ENCODE measurements at regions not wholly inside any gene's neighbourhood (a gene's known extent, or its start where the extent isn't known, plus 50 kb on each side); places are given as distances from the start of the nearest gene placed in this dataset.

GRCh38 chr13:59537500-59537899, 626.2 kb downstream of the DIAPH3 start:
- no peak for DNase-seq (ENCODE audit: low spot score)

DNA sequence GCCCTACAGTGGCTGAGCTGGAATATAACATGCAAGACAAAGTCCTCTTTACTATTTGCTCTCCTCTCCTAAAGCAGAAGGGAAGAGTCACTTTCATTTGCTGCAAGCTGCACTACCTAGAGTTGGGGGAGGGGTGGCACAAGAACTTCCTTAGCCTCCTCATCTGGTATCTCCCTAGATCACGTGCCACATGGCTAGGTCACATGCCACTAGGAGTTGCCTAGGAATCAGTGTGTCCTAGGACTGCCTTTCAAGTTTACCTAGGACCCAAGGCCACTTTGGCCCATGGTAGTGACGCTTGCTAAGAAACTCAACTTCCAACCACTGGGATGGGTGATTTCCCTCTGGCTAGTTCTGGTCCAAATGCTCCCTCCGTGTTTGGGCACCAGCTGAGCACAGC, 625.2 kb downstream of the DIAPH3 start:
- DNase-seq (ENCODE audit: low spot score) = no peak

- DNase-seq (ENCODE audit: low spot score) = no peak
Measured at GRCh38 chr13:59542303-59542702, 621.4 kb downstream of the DIAPH3 start.

- no peak for DNase-seq (ENCODE audit: low spot score)
Measured at GRCh38 chr13:59543418-59543817, 620.3 kb downstream of the DIAPH3 start.

GRCh38 chr13:59545007-59545406, 618.7 kb downstream of the DIAPH3 start:
- no peak for DNase-seq (ENCODE audit: low spot score)

DNA sequence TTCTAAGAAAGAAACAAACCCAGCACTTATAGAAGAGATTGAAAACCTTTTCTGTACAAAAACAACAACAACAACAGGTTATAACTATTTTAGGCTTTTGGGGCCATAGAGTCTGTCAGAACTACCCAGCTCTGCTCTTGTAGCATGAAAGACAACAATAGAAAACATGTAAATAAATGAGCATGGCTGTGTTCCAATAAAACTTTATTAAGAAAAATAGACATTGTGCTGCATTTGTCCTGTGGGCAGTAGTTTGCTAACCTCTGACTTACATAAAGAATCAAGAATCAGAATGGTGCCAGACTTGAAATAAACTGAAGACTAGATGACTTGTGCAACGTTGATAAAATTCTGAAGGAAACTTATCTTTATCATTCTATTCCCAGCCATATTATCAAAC, 617.5 kb downstream of the DIAPH3 start:
- DNase-seq (ENCODE audit: low spot score) = no peak

DNA sequence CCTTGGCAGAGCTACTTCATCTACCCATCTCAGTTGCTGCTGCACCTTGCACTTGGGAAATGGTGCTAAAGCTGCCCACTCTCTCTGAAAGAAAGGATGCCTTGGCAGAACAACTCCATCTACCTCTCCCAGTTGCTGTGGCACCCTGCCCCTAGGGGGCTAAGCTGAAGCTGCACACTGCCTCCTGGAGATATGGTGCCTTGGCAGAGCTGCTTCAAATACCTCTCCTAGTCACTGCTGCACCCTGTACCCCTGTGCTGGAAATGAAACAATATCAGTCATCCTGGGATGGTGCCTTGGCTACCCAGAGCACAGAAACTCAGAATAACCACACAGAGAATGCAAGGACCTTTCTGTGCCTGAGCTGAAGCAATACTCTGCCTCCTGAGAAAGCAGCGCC, 615.8 kb downstream of the DIAPH3 start:
- DNase-seq (ENCODE audit: low spot score) = no peak

DNA sequence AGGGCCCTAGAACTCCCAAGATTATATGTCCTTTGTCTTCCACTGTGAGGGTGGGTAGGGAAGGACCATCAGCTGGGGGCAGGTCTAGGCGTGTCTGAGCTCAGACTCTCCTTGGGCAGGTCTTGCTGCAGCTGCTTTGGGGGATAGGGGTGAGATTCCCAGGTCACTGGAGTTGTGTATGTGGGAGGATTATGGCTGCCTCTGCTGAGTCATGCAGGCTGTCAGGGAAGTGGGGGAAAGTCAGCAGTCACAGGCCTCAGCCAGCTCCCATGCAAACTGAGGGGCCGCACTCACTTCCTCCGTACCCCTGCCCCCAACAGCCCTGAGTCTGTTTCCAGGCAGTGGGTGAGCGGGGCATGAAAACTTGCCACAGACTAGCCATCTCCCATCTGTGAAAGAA, 600.8 kb downstream of the DIAPH3 start:
- no peak for DNase-seq (ENCODE audit: low spot score)

- DNase-seq (ENCODE audit: low spot score) = no peak
Measured at GRCh38 chr13:59566561-59566960, 597.2 kb downstream of the DIAPH3 start.

GRCh38 chr13:59568306-59568705, 595.4 kb downstream of the DIAPH3 start:
- DNase-seq (ENCODE audit: low spot score) = no peak

DNA sequence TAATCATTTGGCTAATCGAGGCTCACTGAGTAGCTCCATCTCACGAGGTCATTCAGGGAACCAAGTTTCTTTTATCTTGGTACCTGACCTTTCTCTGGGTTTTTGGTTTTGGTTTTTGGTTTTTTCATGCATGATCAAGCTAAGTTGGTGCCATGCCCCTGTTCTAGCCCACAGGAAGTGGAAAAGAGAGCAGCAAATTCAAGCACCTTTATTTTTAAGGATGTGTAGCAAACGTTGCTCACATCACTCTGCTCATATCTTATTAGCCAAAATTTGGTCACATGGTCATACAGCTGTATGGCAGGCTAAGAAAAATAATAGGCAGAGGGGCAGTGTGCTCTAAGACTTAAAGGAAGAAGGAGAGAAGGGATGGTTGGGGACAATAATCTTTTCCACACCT, 593.5 kb downstream of the DIAPH3 start:
- DNase-seq (ENCODE audit: low spot score) = no peak

GRCh38 chr13:59584101-59584500, 579.6 kb downstream of the DIAPH3 start:
- no peak for DNase-seq (ENCODE audit: low spot score)

- DNase-seq (ENCODE audit: low spot score) = no peak
Measured at GRCh38 chr13:59584761-59585670, 578.7 kb downstream of the DIAPH3 start.

DNA sequence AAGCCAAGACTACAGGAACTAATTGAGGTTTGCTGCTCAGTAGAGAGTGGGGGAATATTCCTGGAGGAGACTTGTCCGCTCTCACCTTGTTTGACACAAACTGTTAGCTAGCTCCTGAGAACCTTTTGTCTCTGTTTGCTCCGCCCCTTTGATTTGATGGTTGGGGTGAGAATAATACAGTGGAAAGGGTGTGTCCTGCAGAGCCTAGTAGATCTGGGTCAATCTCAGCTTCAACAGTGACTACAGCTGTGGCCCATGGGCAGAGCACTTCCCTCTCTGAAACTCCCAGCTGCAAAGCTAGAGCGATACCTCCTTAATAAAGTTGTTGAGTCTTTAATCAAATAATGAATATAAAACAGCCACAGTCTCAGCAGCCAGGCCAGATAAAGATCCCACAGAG, 576.7 kb downstream of the DIAPH3 start:
- DNase-seq (ENCODE audit: low spot score) = no peak

DNA sequence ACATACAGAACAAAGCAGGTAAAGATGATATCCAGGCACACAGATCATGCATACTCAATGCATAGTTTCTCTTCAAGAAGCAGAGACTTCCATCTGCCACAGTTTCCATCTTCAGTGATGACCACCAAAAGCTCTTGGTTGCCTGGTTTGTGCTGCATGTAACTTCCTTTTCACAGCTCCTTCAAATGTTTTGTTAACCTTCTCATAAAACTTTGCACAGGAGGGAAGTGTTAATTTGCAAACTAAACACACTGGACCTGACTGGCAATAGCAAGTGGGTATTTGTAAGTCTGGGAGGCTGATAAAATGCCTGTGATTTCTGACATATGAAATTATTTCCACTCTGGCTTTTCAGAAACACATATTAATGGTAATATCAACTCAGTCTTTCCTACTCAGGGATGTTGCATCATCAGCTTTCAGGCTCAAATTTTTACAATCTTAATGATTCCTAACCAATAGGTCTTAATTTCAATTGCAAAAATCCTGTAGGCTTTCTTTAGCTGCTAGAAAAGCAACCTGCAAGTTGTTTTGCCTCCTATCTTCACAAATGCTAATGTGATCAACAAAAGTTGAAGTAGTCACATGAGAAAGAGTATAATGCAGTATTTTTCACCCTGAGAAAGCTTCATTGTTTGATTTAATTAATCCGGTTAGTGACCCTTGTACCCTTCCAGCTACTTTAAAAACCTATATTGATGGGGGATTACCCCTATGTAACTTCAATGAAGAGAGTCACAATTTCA, 575.6 kb downstream of the DIAPH3 start:
- DNase-seq (ENCODE audit: low spot score) = no peak

- no peak for DNase-seq (ENCODE audit: low spot score)
Measured at GRCh38 chr13:59588717-59589067, 575.0 kb downstream of the DIAPH3 start.

- no peak for DNase-seq (ENCODE audit: low spot score)
Measured at GRCh38 chr13:59601993-59602392, 561.7 kb downstream of the DIAPH3 start.

DNA sequence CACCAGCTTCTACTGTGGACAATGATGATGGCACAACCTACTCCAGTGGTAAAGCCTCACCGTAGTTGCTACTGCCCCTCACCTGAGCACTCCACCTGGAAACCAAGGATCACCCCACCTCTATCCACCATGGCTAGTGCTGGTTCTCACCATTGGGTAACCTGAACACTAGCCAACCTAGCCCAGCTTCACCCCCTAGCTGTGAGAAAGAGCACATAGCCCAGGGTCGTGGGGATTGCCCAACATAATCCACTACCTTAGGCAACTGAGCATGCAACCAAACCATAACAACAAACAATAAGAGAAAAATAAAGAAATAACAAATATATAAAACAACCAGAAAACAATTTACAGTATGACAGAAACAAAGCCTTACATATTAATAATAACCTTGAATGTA, 560.1 kb downstream of the DIAPH3 start:
- no peak for DNase-seq (ENCODE audit: low spot score)

GRCh38 chr13:59607172-59607571, 556.6 kb downstream of the DIAPH3 start:
- no peak for DNase-seq (ENCODE audit: low spot score)

GRCh38 chr13:59607780-59608233, 555.9 kb downstream of the DIAPH3 start:
- no peak for DNase-seq (ENCODE audit: low spot score)

DNA sequence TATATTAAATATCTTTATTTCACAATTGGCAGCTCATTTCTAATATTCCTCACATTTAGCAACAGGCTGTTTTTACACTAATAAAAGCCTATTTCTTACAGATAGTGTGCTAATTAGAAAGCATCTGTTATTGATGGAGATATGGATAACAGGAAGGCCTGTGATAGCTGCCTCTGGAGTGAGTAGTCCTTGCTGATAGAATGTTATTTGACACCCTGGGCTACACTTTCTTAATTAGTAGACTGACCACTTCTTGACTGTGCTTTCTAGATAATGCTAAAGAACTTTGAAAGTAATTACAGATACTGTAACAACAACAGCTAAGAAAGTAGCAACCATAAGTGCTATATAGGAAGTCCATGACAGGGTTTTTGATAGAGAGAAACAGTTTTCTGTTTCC, 554.3 kb downstream of the DIAPH3 start:
- DNase-seq (ENCODE audit: low spot score) = no peak

All from left forelimb (tissue), 1 donor.